GM21576 (cell line): ENCODE measurements at regions not wholly inside any gene's neighbourhood (a gene's known extent, or its start where the extent isn't known, plus 50 kb on each side); places are given as distances from the start of the nearest gene placed in this dataset.
"Not testable (repeated sequence)": the region's sequence is repeated elsewhere in the genome, so short reads cannot be mapped to it uniquely, and the experiment has no call there.

ENCODE experiments used
- ATAC-seq: cut with Tn5 transposase; IDR thresholded peaks from one replicate; pipeline ENCODE4 v1.9.1; 2021; ENCODE audit warnings: mild to moderate bottlenecking, moderate library complexity; ENCODE audit not compliant: unreplicated experiment

DNA sequence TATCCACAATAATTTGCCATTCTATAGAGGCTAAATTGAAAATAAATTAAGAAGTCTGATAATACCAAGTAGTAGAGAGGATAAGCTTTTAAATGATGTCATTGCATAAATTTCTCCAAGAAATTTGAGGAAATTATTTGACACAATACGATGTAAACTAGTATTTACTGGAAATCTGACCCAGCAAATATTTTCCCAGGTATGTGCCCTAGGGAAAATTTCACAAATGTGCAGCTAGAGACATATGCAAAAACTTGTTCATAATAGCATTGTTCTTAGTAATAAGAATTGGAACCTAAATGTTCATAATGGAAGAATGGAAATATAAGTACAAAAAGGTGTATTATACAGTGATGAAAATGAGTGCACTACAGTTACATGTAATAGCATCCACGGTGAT is 888.8 kb upstream of the SOX11 start:
- no peak for ATAC-seq

DNA sequence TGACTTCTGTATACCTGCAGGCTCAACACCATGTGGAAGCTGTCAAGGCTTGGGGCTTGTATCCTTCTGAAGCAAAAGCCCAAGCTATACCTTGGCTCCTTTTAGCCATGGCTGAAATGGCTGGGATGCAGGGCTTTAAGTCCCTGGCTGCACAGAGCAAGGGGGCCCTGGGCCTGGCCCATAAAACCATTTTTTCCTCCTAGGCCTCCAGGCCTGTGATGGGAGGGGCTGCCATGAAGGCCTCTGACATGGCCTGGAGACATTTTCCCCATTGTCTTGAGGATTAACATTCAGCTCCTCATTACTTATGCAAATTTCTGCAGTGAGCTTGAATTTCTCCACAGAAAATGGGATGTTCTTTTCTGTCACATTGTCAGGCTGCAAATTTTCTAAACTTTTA is 878.0 kb upstream of the SOX11 start:
- not testable (repeated sequence) for ATAC-seq

- no peak for ATAC-seq
Measured at GRCh38 chr2:4827836-4828235, 864.3 kb upstream of the SOX11 start.

DNA sequence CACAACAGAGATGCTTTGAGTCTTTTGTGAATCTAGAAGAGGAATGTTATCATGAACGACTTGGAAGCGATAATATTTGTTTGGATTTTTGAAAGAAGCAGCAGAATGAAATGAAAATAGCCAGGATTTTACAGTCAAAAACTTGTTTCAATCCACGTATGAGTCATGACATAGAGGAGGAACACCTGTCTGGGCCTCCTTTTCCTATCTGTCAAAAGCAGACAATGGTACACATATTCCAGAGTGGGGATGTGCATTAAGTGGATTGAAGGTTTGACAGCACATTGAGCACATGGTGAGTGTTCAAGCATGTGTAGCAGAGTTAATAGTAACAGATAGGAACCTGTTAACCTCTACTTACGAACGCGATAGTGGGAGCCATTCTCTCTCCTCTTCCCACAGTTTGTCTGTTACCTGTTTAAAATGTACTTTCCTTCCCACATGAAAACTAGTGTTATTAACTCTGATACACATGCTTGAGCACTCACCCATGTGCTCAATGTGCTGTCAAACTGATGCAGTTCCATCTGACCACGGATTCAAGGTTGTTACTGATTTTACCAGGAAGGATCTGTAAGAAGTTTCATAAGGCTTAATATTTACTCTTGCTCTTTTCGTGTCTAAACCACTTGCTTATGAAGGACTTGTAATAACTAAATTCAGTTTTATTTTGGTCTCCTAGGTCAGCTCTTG is 863.4 kb upstream of the SOX11 start:
- no peak for ATAC-seq

- ATAC-seq = no peak
Measured at GRCh38 chr2:4831751-4832150, 860.4 kb upstream of the SOX11 start.

DNA sequence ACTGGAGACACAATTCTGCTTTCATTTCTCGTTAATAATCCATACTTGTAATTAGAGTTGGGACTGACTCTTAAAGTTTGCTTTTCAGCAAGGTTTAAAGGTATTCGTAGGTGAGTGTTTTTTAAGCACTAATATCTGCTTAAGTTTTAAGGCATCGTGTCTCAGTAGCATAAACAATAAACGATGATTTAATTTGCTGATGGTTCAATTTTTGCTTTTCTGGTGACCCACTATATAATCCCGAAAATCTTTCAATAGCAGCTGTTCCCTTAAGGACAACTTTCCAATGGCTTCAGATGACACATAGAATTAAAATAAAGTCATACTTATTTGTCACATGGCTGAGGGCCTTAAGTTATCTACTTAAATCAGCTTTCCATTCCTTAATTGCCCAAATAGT is 859.5 kb upstream of the SOX11 start:
- no peak for ATAC-seq

- ATAC-seq = no peak
Measured at GRCh38 chr2:4838626-4839025, 853.6 kb upstream of the SOX11 start.

DNA sequence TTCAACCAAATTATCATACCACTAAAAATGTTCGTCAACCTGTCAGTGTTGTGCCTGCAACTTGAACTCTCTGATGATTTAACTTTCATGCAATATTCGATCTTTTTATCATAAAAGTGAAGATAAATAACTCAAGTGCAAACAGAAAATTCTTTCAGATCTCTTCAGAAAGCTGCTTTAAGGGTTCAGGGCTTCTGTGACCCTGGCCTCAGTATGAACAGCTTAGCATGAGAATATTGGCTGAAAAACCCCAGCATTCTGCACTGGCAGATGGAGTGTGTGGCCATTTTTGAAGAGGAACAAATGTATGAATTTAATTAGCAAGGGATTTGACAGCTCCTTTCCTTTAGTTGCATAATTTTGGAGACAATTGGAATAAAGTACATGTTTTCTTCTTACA is 851.4 kb upstream of the SOX11 start:
- ATAC-seq = no peak

GRCh38 chr2:4844881-4845280 is 847.3 kb upstream of the SOX11 start:
- ATAC-seq = no peak

- no peak for ATAC-seq
Measured at GRCh38 chr2:4862031-4862430, 830.2 kb upstream of the SOX11 start.

DNA sequence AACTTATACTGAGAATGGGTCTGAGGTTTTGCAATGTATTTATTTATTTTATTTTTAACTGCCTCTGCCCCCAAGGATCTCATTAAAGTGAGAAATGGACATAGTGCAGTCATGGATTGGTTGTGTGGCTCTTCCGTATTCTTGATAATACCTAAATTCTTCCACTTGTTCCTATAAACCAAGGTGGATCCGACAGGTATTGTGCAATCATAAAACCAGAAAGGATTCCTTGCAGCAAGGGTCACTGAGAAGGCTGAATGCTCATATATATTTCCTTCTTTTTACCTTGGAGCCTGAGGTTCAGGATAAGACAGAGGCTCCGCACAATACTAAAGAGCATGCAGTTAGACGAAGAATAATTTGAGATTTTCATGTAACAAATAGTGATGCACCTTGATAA is 826.0 kb upstream of the SOX11 start:
- no peak for ATAC-seq

DNA sequence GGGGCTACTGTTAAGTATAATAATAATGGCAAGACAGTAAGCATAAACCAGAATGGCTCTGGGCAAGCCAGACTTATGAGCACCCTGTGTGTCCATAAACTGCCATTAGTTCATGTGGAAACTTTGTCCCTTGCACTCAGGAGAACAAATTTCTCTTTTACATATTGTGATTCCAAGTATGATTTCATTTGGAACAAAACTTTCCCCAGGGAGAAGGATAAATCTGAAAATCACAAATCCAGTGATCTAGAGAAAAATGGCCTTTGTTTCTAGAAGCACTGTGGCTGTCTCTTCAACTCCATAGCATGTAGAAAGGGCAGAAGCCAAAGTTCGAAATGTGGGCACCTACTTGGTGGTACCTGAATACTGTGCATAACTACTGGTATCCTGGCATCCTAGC is 823.7 kb upstream of the SOX11 start:
- ATAC-seq = no peak

DNA sequence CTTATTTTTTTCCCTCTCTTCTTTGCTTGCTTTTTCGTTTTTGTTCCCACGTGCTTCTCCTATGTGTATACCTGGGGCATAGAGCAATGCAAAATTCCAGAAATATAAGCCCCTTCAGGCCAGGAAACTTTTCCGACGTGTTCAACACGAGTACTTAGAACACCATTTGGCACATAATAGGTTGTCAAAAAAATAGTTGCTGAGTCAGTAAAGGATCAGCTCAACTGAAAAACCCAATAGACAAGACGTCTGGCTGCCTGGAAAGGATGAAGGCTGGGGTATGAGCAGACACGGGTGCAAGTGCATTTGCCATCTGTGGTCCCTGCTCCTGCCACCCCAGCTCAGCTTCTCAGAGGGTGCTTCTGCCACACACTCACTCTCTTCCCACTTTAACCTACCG is 823.0 kb upstream of the SOX11 start:
- ATAC-seq = no peak

DNA sequence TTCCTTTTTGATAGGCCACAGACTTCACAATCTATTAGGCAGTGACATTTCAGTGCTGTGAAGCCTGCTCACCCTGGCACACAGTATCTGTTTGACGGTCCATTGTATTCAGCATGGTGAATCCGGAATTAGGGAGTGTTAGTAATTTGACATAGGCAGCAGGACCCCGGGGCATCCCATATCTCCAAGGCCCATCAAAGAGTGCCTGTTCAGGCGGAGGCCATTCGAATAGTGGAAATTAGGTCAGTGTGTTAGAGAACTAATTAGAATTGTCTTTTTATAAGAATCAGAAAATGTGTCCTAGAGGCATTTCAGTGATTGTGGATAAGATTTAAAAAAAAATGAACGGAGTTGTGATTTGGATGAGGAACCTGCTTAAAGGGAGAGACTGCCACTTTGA is 818.8 kb upstream of the SOX11 start:
- ATAC-seq = no peak

DNA sequence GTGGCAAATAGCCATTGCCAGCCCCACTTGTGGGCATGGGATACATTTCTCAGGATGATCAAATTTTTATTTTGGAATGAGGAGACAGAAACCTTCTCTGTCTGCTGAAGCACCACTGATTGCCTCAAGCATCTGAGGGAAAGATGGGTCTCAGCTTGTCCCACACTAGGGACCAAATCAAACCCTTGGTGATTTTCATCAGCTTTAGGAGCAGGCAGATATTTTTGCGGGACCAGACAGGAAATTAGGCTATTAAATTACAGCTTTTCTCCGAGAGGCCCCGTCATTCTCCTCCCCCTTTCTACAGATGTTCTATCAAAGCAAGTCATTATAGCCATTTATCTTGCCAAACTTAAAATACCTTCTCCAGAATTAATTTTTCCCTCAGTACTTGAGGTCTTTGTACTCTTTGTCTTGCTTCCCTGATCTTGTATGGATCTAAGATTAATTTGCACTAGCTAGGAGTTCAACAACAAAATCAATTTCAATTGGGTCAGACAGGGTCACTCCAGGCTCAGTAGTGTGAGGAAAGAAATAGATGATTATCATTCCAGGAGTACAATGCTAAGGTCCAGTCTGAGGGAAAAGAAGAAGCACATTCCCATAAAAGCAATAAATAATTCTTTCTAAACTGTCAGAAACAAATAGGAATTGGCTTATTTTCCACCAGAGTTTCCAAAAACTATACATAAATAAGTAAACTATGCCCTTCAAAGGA is 818.1 kb upstream of the SOX11 start:
- no peak for ATAC-seq

GRCh38 chr2:4882421-4882820 is 809.8 kb upstream of the SOX11 start:
- no peak for ATAC-seq

DNA sequence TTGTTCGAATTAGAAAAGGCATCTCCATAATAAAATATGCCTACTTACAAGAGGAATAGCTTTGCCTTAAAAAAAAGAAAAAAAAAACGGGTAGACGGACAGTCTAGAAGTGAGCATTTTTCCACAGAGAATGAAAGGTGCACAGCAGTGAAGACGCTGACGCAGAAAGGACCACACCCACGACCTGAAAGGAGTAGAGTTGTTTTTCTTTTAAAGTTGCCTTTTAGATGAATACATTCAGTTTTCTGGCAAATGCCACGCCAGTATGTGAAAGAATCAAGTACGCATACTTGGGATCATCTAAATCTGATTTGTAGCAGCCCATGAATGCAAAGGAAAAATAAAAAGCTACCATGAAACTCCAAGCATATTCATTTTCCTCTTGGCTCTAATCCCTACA is 809.2 kb upstream of the SOX11 start:
- ATAC-seq = no peak

DNA sequence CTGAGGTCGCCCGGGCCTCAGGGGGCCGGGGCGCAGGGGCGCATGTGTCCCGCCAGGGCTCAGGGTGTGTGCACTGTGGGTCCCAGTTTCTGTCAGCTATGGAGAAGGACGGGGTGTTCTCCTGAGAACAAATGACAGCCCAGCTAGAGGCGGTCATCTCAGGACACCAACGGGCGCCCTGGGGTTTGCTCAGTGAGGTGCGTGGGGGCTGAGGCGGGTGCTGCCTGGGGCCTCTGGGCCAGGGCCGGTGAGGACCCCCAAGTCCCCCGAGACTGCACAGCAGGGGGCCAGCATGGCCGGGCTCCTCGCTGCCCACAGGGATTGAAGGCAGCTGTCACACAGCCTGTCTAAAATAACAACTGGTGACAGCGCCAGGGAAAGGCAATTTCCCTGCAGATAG is 808.8 kb upstream of the SOX11 start:
- ATAC-seq = no peak

DNA sequence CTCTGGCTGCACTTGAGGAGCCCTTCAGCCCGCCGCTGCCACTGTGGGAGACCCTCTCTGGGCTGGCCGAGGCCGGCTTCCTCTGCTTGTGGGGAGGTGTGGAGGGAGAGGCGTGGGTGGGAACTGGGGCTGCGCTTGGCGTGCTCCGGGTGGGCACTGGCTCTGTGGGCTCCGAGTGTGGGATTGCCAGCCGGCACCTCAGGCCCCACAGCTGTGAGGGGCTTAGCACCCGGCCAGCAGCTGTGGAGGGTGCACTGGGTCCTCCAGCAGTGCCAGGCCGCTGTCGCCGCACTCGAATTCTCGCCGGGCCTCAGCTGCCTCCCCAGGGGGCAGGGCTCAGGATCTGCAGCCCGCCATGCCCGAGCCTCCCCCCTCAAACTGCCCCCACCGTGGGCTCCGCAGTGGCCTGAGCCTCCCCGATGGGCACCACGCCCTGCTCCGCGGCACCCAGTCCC is 808.0 kb upstream of the SOX11 start:
- no peak for ATAC-seq

- no peak for ATAC-seq
Measured at GRCh38 chr2:4891394-4891793, 800.8 kb upstream of the SOX11 start.

- no peak for ATAC-seq
Measured at GRCh38 chr2:4895371-4895770, 796.8 kb upstream of the SOX11 start.

DNA sequence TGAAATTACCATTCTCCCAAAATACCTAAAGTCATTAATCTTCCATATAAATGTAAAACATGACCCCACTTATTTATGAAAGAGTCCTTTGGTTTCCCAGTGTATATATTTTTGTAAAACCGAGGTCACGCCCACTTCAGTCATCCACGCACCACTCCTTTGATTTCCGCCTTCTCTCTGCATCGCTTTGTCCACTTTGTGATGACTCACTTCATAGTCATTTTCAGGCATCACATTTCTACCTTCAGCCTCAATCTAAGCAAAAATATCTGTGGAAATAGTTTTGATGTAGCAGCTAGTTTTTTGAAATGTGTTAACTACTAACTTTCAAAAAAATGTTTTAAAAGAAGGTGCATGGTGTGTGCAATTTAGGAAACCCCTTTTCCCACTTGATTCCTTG is 793.5 kb upstream of the SOX11 start:
- ATAC-seq = no peak

DNA sequence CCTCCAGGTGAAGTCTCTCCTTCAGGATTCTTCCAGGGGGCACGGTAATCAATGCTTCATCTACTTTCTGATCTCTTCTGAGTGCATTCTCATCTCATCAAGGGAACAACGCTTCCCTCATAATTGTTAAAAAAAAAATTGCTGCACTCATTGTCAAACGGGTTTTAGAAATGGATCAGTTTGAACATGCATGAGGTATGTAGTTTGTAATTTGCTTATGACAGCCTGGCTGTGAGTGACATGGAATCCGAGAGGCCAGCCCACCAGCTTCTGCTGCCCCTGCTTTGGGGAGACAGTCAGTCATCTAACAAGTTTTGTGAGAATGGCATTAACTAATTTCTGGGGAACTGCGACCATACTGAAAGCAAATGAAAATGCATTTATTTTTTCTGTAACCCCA is 791.9 kb upstream of the SOX11 start:
- no peak for ATAC-seq
